IMR-90 (cell line): ENCODE measurements at regions not wholly inside any gene's neighbourhood (a gene's known extent, or its start where the extent isn't known, plus 50 kb on each side); places are given as distances from the start of the nearest gene placed in this dataset.

Experiments
- ATAC-seq: fragments of 200-7000 bp; cut with Tn5 transposase; 2 replicates; pipeline ENCODE4 v1.9.1; 2020; ENCODE audit warnings: low read depth, mild to moderate bottlenecking, moderate library complexity
- BruUV-seq: library from RNA; stranded (reverse); fragments of 400-500 nt; replicated peaks from 2 replicates; lab custom pipeline; 2021; lab: Mats Ljungman, UMichigan
- CTCF ChIA-PET: fragments of 300-600 bp; formaldehyde crosslinking; extraction: SDS; loops from one replicate; lab custom pipeline; 2021; ENCODE audit warnings: antibody characterized with exemption; lab: Yijun Ruan, JAX
- POLR2A ChIA-PET: fragments of 300-600 bp; sonication (Branson Sonifier 250); formaldehyde crosslinking; loops from one replicate; lab custom pipeline; 2022; ENCODE audit warnings: antibody characterized with exemption; ENCODE audit not compliant: unreplicated experiment; lab: Charles Lee
- DNase-seq: peaks from one replicate; pipeline ENCODE4 v3.0.0; 2013
- H2AFZ ChIP-seq: replicated peaks from 2 replicates; pipeline ENCODE3; 2013; ENCODE audit warnings: low read length, mild to moderate bottlenecking; ENCODE audit not compliant: poor library complexity
- H2AK5ac ChIP-seq: 2 replicates; pipeline ENCODE4 v1.6.1; 2013; ENCODE audit warnings: low read depth, low read length, inconsistent platforms
- H2AK9ac ChIP-seq: replicated peaks from 2 replicates; pipeline ENCODE3; 2013; ENCODE audit warnings: mild to moderate bottlenecking, low read depth, low read length, moderate library complexity; ENCODE audit not compliant: poor library complexity
- H2BK120ac ChIP-seq: 2 replicates; pipeline ENCODE4 v1.6.1; 2013; ENCODE audit warnings: low read depth, low read length, inconsistent platforms
- H2BK15ac ChIP-seq: 3 replicates; pipeline ENCODE4 v1.6.1; 2013; ENCODE audit warnings: low read depth, low read length, inconsistent platforms
- H2BK20ac ChIP-seq: 2 replicates; pipeline ENCODE4 v1.6.1; 2013; ENCODE audit warnings: low read depth, mild to moderate bottlenecking, inconsistent platforms, low read length, moderate library complexity
- H2BK5ac ChIP-seq: 2 replicates; pipeline ENCODE4 v1.6.1; 2013; ENCODE audit warnings: mild to moderate bottlenecking, low read depth, low read length, inconsistent platforms; ENCODE audit not compliant: poor library complexity, severe bottlenecking
- H3K14ac ChIP-seq: replicated peaks from 2 replicates; pipeline ENCODE4 v1.6.1; 2013; ENCODE audit warnings: low read depth, low read length, inconsistent platforms
- H3K18ac ChIP-seq: 2 replicates; pipeline ENCODE4 v1.6.1; 2013; ENCODE audit warnings: low read depth, low read length, control low read depth
- H3K23ac ChIP-seq: 2 replicates; pipeline ENCODE4 v1.6.1; 2013; ENCODE audit warnings: low read depth, low read length, inconsistent platforms
- H3K27ac ChIP-seq: 2 replicates; pipeline ENCODE4 v1.5.1; 2013; ENCODE audit warnings: mild to moderate bottlenecking, control low read depth, low read length; ENCODE audit not compliant: insufficient read depth
- H3K27me3 ChIP-seq: 2 replicates; pipeline ENCODE4 v1.6.1; 2013; ENCODE audit warnings: low read length; ENCODE audit not compliant: control insufficient read depth, insufficient read depth
- H3K36me3 ChIP-seq: 2 replicates; pipeline ENCODE4 v1.6.1; 2013; ENCODE audit warnings: low read length, mixed read lengths; ENCODE audit not compliant: control insufficient read depth, insufficient read depth
- H3K4ac ChIP-seq: 2 replicates; pipeline ENCODE4 v1.6.1; 2013; ENCODE audit warnings: low read depth, low read length, inconsistent platforms
- H3K4me1 ChIP-seq: 2 replicates; pipeline ENCODE4 v1.6.1; 2013; ENCODE audit warnings: low read length, mixed read lengths; ENCODE audit not compliant: control insufficient read depth, insufficient read depth
- H3K4me2 ChIP-seq: 2 replicates; pipeline ENCODE4 v1.6.1; 2013; ENCODE audit warnings: low read depth, mild to moderate bottlenecking, control low read depth, low read length, moderate library complexity
- H3K4me3 ChIP-seq: 2 replicates; pipeline ENCODE4 v1.5.1; 2013; ENCODE audit warnings: low read depth, mild to moderate bottlenecking, control low read depth, low read length, moderate library complexity; ENCODE audit not compliant: insufficient read depth
- H3K56ac ChIP-seq: 2 replicates; pipeline ENCODE4 v1.6.1; 2013; ENCODE audit warnings: low read length, inconsistent platforms; ENCODE audit not compliant: insufficient read depth; ENCODE audit errors: extremely low read depth
- H3K79me1 ChIP-seq, 2 experiments: 2 replicates each; pipeline ENCODE4 v1.6.1; 2013; ENCODE audit warnings: low read length in 2 of 2, inconsistent platforms in 1 of 2, low read depth in 1 of 2
- H3K9ac ChIP-seq: 2 replicates; pipeline ENCODE4 v1.6.1; 2013; ENCODE audit warnings: low read depth, low read length, control low read depth
- H3K9me1 ChIP-seq: 2 replicates; pipeline ENCODE4 v1.6.1; 2013; ENCODE audit warnings: low read length, inconsistent platforms; ENCODE audit not compliant: insufficient read depth
- H3K9me3 ChIP-seq: 2 replicates; pipeline ENCODE4 v1.6.1; 2013; ENCODE audit warnings: low read length; ENCODE audit not compliant: control insufficient read depth, insufficient read depth
- H4K20me1 ChIP-seq: 2 replicates; pipeline ENCODE4 v1.6.1; 2013; ENCODE audit warnings: low read length, inconsistent platforms; ENCODE audit not compliant: insufficient read depth
- H4K5ac ChIP-seq: 2 replicates; pipeline ENCODE4 v1.6.1; 2013; ENCODE audit warnings: mild to moderate bottlenecking, low read depth, low read length, control low read depth
- H4K8ac ChIP-seq, 2 experiments: 2 replicates each; pipeline ENCODE4 v1.6.1; 2013; ENCODE audit warnings: low read depth in 2 of 2, low read length in 2 of 2, control low read depth in 1 of 2, inconsistent platforms in 1 of 2
- H4K91ac ChIP-seq: 2 replicates; pipeline ENCODE4 v1.6.1; 2013; ENCODE audit warnings: low read depth, low read length, inconsistent platforms; ENCODE audit not compliant: insufficient read depth
- BHLHE40 ChIP-seq: fragments of 150-350 bp; IDR thresholded peaks from 2 replicates; pipeline ENCODE4 v1.6.1; 2016; ENCODE audit warnings: mild to moderate bottlenecking, low read depth, low read length
- CEBPB ChIP-seq: IDR thresholded peaks from 2 replicates; pipeline ENCODE4 v1.6.1; 2012; ENCODE audit warnings: low read depth, low read length, improper control_type of control experiment
- CHD1 ChIP-seq: IDR thresholded peaks from 2 replicates; pipeline ENCODE4 v1.6.1; 2012; ENCODE audit warnings: low read depth, low read length, improper control_type of control experiment
- CTCF ChIP-seq: conservative IDR thresholded peaks from 2 replicates; pipeline ENCODE4 v1.5.1; 2012; ENCODE audit warnings: mild to moderate bottlenecking, low read depth, low read length, improper control_type of control experiment
- FOS ChIP-seq: fragments of 150-350 bp; IDR thresholded peaks from 2 replicates; pipeline ENCODE4 v1.6.1; 2016; ENCODE audit warnings: low read depth, low read length
- MAFK ChIP-seq: IDR thresholded peaks from 2 replicates; pipeline ENCODE4 v1.6.1; 2012; ENCODE audit warnings: low read depth, low read length, improper control_type of control experiment
- MAZ ChIP-seq: IDR thresholded peaks from 2 replicates; pipeline ENCODE4 v1.6.1; 2012; ENCODE audit warnings: low read depth, mild to moderate bottlenecking, low read length, improper control_type of control experiment, moderate library complexity, borderline replicate concordance
- MXI1 ChIP-seq: IDR thresholded peaks from 2 replicates; pipeline ENCODE4 v1.6.1; 2012; ENCODE audit warnings: low read depth, mild to moderate bottlenecking, low read length, moderate library complexity, borderline replicate concordance
- NFE2L2 ChIP-seq: fragments of 150-350 bp; IDR thresholded peaks from 2 replicates; pipeline ENCODE4 v1.6.1; 2016; ENCODE audit warnings: low read depth, mild to moderate bottlenecking, low read length
- POLR2A ChIP-seq: IDR thresholded peaks from 2 replicates; pipeline ENCODE4 v1.6.1; 2012; ENCODE audit warnings: mild to moderate bottlenecking, low read depth, low read length
- RAD21 ChIP-seq: IDR thresholded peaks from 2 replicates; pipeline ENCODE4 v1.6.1; 2012; ENCODE audit warnings: low read length, improper control_type of control experiment
- RCOR1 ChIP-seq: IDR thresholded peaks from 2 replicates; pipeline ENCODE4 v1.6.1; 2012; ENCODE audit warnings: mild to moderate bottlenecking, low read length, improper control_type of control experiment; ENCODE audit not compliant: insufficient replicate concordance
- RFX5 ChIP-seq: IDR thresholded peaks from 2 replicates; pipeline ENCODE4 v1.8.0; 2012; ENCODE audit warnings: low read depth, mild to moderate bottlenecking, low read length, moderate library complexity
- SMC3 ChIP-seq: fragments of 150-350 bp; IDR thresholded peaks from 2 replicates; pipeline ENCODE4 v1.6.1; 2016; ENCODE audit warnings: low read depth, mild to moderate bottlenecking, antibody characterized with exemption, low read length, moderate library complexity
- USF2 ChIP-seq: fragments of 150-350 bp; IDR thresholded peaks from 2 replicates; pipeline ENCODE4 v1.6.1; 2017; ENCODE audit warnings: mild to moderate bottlenecking, antibody characterized with exemption, low read length, low read depth
- dilution Hi-C: fragments of 300-500 bp; cut with HindIII; formaldehyde crosslinking; loops from one replicate; pipeline ENCODE4 v1.14.3; 2018; ENCODE audit warnings: low sequenced_read_pairs; ENCODE audit not compliant: unreplicated experiment
- in situ Hi-C: fragments of 300-500 bp; cut with MboI; formaldehyde crosslinking; loops from 3 replicates; pipeline ENCODE4 v1.14.3; 2019; ENCODE audit warnings: low sequenced_read_pairs, inconsistent platforms, mixed read lengths
- intact Hi-C: fragments of 100-400 bp; cut with micrococcal nuclease; formaldehyde crosslinking; loops from 2 replicates; pipeline ENCODE4 v1.10.0; 2022
- TF ChIP-seq, protein P1 (sequence below): fragments of 150-350 bp; IDR thresholded peaks from 2 replicates; pipeline ENCODE4 v1.6.1; 2016; ENCODE audit warnings: low read depth, mild to moderate bottlenecking, low read length, moderate library complexity, borderline replicate concordance

- H2AK9ac ChIP-seq, result no peak overlapping the region
- ChIA-PET CTCF (no interaction called here), POLR2A (no interaction called here)
- DNase-seq, result no peak
- H3K4ac ChIP-seq, result no peak overlapping the region
- intact Hi-C loops (no loop called here), in situ Hi-C loops (no loop called here), dilution Hi-C loops (no loop called here)
- no peak overlapping the region for H3K18ac ChIP-seq
- H3K9me1 ChIP-seq, result no peaks in the 10 kb centered on the region
- no peak overlapping the region for H3K27ac ChIP-seq
- TF ChIP-seq CTCF (no peak), RFX5 (no peak), RCOR1 (no peak), CHD1 (no peak), MAFK (no peak), CEBPB (no peak; the same call in 1 of the 2 replicates), MAZ (no peak), BHLHE40 (no peak), MXI1 (no peak), SMC3 (no peak), POLR2A (no peak), NFE2L2 (no peak), RAD21 (no peak), FOS (no peak), USF2 (no peak)
- TF ChIP-seq, protein P1, sequence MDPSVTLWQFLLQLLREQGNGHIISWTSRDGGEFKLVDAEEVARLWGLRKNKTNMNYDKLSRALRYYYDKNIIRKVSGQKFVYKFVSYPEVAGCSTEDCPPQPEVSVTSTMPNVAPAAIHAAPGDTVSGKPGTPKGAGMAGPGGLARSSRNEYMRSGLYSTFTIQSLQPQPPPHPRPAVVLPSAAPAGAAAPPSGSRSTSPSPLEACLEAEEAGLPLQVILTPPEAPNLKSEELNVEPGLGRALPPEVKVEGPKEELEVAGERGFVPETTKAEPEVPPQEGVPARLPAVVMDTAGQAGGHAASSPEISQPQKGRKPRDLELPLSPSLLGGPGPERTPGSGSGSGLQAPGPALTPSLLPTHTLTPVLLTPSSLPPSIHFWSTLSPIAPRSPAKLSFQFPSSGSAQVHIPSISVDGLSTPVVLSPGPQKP, result no peak
- no peak overlapping the region for H2AFZ ChIP-seq
- H2AK5ac ChIP-seq, result no peak overlapping the region
- H4K91ac ChIP-seq, result no peak overlapping the region
- no peak for ATAC-seq
- no peak overlapping the region for H4K5ac ChIP-seq
- no peak overlapping the region for H3K4me3 ChIP-seq
- no peaks in the 10 kb centered on the region for H3K4me1 ChIP-seq
- no peak overlapping the region for H2BK15ac ChIP-seq
- no peak overlapping the region for H3K14ac ChIP-seq
- H4K8ac ChIP-seq, result no peak overlapping the region
- H3K4me2 ChIP-seq, result no peak overlapping the region
- no peaks in the 10 kb centered on the region for H3K27me3 ChIP-seq
- H2BK20ac ChIP-seq, result no peak overlapping the region
- H2BK5ac ChIP-seq, result no peak overlapping the region
- no peaks in the 10 kb centered on the region for H3K79me1 ChIP-seq
- H3K9me3 ChIP-seq, result 0 out of 2 replicates have a peak, but pooled peaks cover 2% of the 10 kb centered on the region
- H3K23ac ChIP-seq, result no peak overlapping the region
- no TSS peak for BruUV-seq
- H2BK120ac ChIP-seq, result no peak overlapping the region
- no peak overlapping the region for H3K9ac ChIP-seq
- no peaks in the 10 kb centered on the region for H4K20me1 ChIP-seq
- no peak overlapping the region for H3K56ac ChIP-seq
- no peaks in the 10 kb centered on the region for H3K36me3 ChIP-seq
Measured at GRCh38 chr6:67986694-67987232, 648.3 kb upstream of the ADGRB3 start.
